Gastrocnemius medialis (tissue), 4 donors: ENCODE measurements at regions not wholly inside any gene's neighbourhood (a gene's known extent, or its start where the extent isn't known, plus 50 kb on each side); places are given as distances from the start of the nearest gene placed in this dataset.

Source experiments
- POLR2A ChIP-seq, 2 donors: fragments of 450-650 bp; IDR thresholded peaks; one replicate each; pipeline ENCODE4 v1.6.1; 2017; ENCODE audit warnings: antibody characterized with exemption in 2 of 2, mild to moderate bottlenecking in 2 of 2, moderate library complexity in 2 of 2
- TF ChIP-seq, protein P1 (sequence below), 5 experiments: fragments of 450-650 bp in 3 of 5; fragments of 200-600 bp in 2 of 5; sonication (generic) in 2 of 5; IDR thresholded peaks in 4 of 5; conservative IDR thresholded peaks in 1 of 5; 1 replicate in 4 of 5; 2 replicates in 1 of 5; pipeline ENCODE4 v1.5.1; 2016 to 2019; ENCODE audit warnings: antibody characterized with exemption in 5 of 5, mild to moderate bottlenecking in 3 of 5, moderate library complexity in 3 of 5

DNA sequence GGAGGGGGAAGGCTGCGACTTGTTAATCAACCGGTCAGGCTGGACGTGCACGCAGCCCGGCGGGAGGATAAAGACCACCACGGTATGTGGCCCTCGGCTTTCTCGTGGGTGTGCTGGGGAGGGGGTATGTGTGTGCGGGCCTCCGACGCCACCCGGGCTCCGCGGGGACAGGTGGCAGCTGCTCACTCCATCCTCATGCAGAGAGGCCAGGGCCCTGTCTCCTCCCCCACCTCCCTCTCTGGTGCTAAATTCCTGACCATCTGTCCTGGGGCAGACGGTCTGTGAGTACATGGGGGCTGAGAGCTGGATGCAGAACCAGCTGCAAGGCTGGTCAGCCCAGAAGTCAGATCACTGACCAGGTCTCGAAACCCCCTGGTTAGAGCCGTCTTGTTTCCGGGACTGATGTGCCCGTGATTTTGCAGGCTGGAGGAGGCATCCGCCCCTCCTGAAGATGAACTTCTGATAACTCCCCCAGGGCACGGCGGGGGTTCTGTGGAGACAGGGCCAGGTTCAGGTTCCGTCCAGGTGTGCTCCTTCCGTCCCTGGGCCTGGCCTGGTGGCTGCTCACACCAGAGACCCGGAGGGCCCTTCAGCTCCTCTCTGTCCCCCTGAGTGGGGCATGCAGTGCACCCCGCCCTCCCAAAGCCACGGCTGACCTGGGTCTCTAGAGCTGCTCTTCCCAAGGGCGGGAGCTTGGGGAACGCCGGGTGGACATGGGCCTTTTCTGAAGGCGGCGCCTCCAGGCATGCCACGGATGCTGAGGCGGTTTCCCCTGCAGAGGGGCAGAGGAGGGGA, 1119.7 kb downstream of the BRD1 start:
- TF ChIP-seq, protein P1, sequence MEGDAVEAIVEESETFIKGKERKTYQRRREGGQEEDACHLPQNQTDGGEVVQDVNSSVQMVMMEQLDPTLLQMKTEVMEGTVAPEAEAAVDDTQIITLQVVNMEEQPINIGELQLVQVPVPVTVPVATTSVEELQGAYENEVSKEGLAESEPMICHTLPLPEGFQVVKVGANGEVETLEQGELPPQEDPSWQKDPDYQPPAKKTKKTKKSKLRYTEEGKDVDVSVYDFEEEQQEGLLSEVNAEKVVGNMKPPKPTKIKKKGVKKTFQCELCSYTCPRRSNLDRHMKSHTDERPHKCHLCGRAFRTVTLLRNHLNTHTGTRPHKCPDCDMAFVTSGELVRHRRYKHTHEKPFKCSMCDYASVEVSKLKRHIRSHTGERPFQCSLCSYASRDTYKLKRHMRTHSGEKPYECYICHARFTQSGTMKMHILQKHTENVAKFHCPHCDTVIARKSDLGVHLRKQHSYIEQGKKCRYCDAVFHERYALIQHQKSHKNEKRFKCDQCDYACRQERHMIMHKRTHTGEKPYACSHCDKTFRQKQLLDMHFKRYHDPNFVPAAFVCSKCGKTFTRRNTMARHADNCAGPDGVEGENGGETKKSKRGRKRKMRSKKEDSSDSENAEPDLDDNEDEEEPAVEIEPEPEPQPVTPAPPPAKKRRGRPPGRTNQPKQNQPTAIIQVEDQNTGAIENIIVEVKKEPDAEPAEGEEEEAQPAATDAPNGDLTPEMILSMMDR (IDR thresholded peaks at IDR 0.05 in 4 of 5, conservative IDR thresholded peaks at IDR 0.05 in 1 of 5), result no peak
- no peak for TF ChIP-seq POLR2A (IDR thresholded peaks at IDR 0.05)
